OCI-LY1 (cell line): ENCODE measurements at regions not wholly inside any gene's neighbourhood (a gene's known extent, or its start where the extent isn't known, plus 50 kb on each side); places are given as distances from the start of the nearest gene placed in this dataset.

Experiments used
- EZH2 ChIP-seq: fragments of 200-600 bp; sonication (generic), shearing (Covaris generic); IDR thresholded peaks from 2 replicates; pipeline ENCODE4 v1.8.0; 2017; ENCODE audit warnings: borderline replicate concordance, mixed run types, mild to moderate bottlenecking, antibody characterized with exemption, low read length, moderate library complexity, mixed read lengths
- TF ChIP-seq, protein P1 (sequence below): fragments of 200-600 bp; sonication (generic), shearing (Covaris generic); IDR thresholded peaks from 2 replicates; pipeline ENCODE4 v1.5.1; 2017; ENCODE audit warnings: mild to moderate bottlenecking, antibody characterized with exemption, low read length, moderate library complexity, mixed read lengths

DNA sequence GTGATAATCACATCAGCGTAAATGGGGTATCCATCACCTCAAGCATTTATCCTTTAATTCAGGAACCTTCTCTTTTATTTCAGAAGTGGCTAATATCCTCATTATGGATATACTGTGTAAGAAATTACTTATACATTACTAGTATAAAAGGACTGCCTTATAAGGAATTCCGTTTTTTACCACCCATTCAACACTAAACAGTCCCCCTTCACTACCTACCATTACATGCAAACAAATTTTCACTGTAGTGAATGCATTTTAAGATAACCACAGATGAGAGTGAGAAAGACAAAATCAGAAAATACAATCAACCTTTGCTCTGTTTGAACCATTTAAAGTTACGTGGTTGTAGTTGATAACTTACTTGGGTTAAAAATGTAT lies 551.2 kb downstream of the RNF144A start:
- TF ChIP-seq, protein P1, sequence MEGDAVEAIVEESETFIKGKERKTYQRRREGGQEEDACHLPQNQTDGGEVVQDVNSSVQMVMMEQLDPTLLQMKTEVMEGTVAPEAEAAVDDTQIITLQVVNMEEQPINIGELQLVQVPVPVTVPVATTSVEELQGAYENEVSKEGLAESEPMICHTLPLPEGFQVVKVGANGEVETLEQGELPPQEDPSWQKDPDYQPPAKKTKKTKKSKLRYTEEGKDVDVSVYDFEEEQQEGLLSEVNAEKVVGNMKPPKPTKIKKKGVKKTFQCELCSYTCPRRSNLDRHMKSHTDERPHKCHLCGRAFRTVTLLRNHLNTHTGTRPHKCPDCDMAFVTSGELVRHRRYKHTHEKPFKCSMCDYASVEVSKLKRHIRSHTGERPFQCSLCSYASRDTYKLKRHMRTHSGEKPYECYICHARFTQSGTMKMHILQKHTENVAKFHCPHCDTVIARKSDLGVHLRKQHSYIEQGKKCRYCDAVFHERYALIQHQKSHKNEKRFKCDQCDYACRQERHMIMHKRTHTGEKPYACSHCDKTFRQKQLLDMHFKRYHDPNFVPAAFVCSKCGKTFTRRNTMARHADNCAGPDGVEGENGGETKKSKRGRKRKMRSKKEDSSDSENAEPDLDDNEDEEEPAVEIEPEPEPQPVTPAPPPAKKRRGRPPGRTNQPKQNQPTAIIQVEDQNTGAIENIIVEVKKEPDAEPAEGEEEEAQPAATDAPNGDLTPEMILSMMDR: no peak
- TF ChIP-seq EZH2: no peak
